Thyroid gland (tissue), 4 donors: ENCODE measurements at regions not wholly inside any gene's neighbourhood (a gene's known extent, or its start where the extent isn't known, plus 50 kb on each side); places are given as distances from the start of the nearest gene placed in this dataset.

Experiments
- CTCF ChIP-seq, 6 experiments: fragments of 200-600 bp in 3 of 6; fragments of 450-650 bp in 3 of 6; sonication (generic) in 3 of 6; IDR thresholded peaks; one replicate each; pipeline ENCODE4 v1.5.1; 2016 to 2019; ENCODE audit warnings: antibody characterized with exemption in 6 of 6, mild to moderate bottlenecking in 2 of 6, inconsistent platforms in 1 of 6, moderate library complexity in 1 of 6
- POLR2A ChIP-seq, 2 donors: fragments of 450-650 bp; IDR thresholded peaks; one replicate each; pipeline ENCODE4 v1.6.1; 2017; ENCODE audit warnings: antibody characterized with exemption in 2 of 2, mild to moderate bottlenecking in 2 of 2, moderate library complexity in 1 of 2

GRCh38 chr1:239682046-239682445, 295.7 kb downstream of the CHRM3 start:
- TF ChIP-seq POLR2A (IDR thresholded peaks at IDR 0.05), result no peak
- no peak for TF ChIP-seq CTCF (IDR thresholded peaks at IDR 0.05)
